ENCODE measurements at regions not wholly inside any gene's neighbourhood (a gene's known extent, or its start where the extent isn't known, plus 50 kb on each side); places are given as distances from the start of the nearest gene placed in this dataset.
"Not testable (repeated sequence)": the region's sequence is repeated elsewhere in the genome, so short reads cannot be mapped to it uniquely, and the experiment has no call there.

GRCh38 chr11:93921695-93922468 is 71.5 kb upstream of the VSTM5 start:
- Histone ChIP-seq H2BK5ac (ENCODE audit: low read depth, low read length, poor library complexity, severe bottlenecking) (no peak overlapping the region), H2BK120ac (ENCODE audit: low read depth, low read length) (no peak overlapping the region), H2AFZ (ENCODE audit: low read depth, low read length) (no peak overlapping the region), H3K23ac (ENCODE audit: low read length in 2 of 2) (no peak overlapping the region), H2BK15ac (ENCODE audit: low read depth, poor library complexity, severe bottlenecking) (no peak overlapping the region), H3K18ac (ENCODE audit: low read depth in 1 of 2, low read length in 2 of 2) (no peak overlapping the region), H3K27me3 (ENCODE audit: control insufficient read depth in 1 of 2, insufficient read depth in 1 of 2, low read length in 2 of 2) (no peaks in the 10 kb centered on the region), H3K4me2 (ENCODE audit: low read length, poor library complexity, severe bottlenecking) (no peak overlapping the region), H2BK12ac (ENCODE audit: low read length in 2 of 2) (no peak overlapping the region), H3K27ac (ENCODE audit: low read length, poor library complexity, severe bottlenecking) (no peak overlapping the region), H3K79me1 (replicated peaks; ENCODE audit: low read length, poor library complexity, severe bottlenecking) (no peaks in the 10 kb centered on the region), H3K36me3 (ENCODE audit: control insufficient read depth in 1 of 2, insufficient read depth in 2 of 2, low read depth in 1 of 2, low read length in 2 of 2) (no peaks in the 10 kb centered on the region), H2AK5ac (ENCODE audit: low read length, severe bottlenecking) (no peak overlapping the region), H3K4me3 (ENCODE audit: insufficient read depth in 1 of 2, low read depth in 1 of 2, low read length in 2 of 2) (no peak overlapping the region), H4K91ac (ENCODE audit: low read length) (no peak overlapping the region), H3K4me1 (ENCODE audit: control insufficient read depth, insufficient read depth, low read depth, low read length) (no peaks in the 10 kb centered on the region), H3K9ac (ENCODE audit: low read length) (peak overlapping the region; percentile 30), H3K14ac (ENCODE audit: low read length in 2 of 2) (no peak overlapping the region), H3K4ac (ENCODE audit: low read depth in 1 of 2, low read length in 2 of 2) (no peak overlapping the region), H4K8ac (ENCODE audit: low read length) (no peak overlapping the region), H3K9me3 (ENCODE audit: control insufficient read depth, low read length) (peaks cover 3% of the 10 kb centered on the region)
- 58% methylated on average over 7 of the region's 7 CpGs for WGBS
- peak; percentile 68 for DNase-seq

GRCh38 chr11:93922830-93923229 is 72.4 kb upstream of the VSTM5 start:
- no peak overlapping the region for H2BK15ac ChIP-seq (ENCODE audit: low read depth, poor library complexity, severe bottlenecking)
- no peak overlapping the region for H3K9ac ChIP-seq (ENCODE audit: low read length)
- H2BK5ac ChIP-seq (ENCODE audit: low read depth, low read length, poor library complexity, severe bottlenecking) = no peak overlapping the region
- no peaks in the 10 kb centered on the region for H3K4me1 ChIP-seq (ENCODE audit: control insufficient read depth, insufficient read depth, low read depth, low read length)
- DNase-seq = no peak
- no peak overlapping the region for H3K18ac ChIP-seq (ENCODE audit: low read depth in 1 of 2, low read length in 2 of 2)
- H3K4me3 ChIP-seq (ENCODE audit: insufficient read depth in 1 of 2, low read depth in 1 of 2, low read length in 2 of 2) = no peak overlapping the region
- no peak overlapping the region for H4K8ac ChIP-seq (ENCODE audit: low read length)
- no peak overlapping the region for H3K4ac ChIP-seq (ENCODE audit: low read depth in 1 of 2, low read length in 2 of 2)
- H3K27ac ChIP-seq (ENCODE audit: low read length, poor library complexity, severe bottlenecking) = no peak overlapping the region
- no peak overlapping the region for H2AFZ ChIP-seq (ENCODE audit: low read depth, low read length)
- no peak overlapping the region for H2BK12ac ChIP-seq (ENCODE audit: low read length in 2 of 2)
- H3K9me3 ChIP-seq (ENCODE audit: control insufficient read depth, low read length) = peaks cover 4% of the 10 kb centered on the region
- no peak overlapping the region for H3K14ac ChIP-seq (ENCODE audit: low read length in 2 of 2)
- no peak overlapping the region for H2BK120ac ChIP-seq (ENCODE audit: low read depth, low read length)
- no peaks in the 10 kb centered on the region for H3K79me1 ChIP-seq (replicated peaks; ENCODE audit: low read length, poor library complexity, severe bottlenecking)
- WGBS = 44% methylated on average over 2 of the region's 4 CpGs
- H3K27me3 ChIP-seq (ENCODE audit: control insufficient read depth in 1 of 2, insufficient read depth in 1 of 2, low read length in 2 of 2) = no peaks in the 10 kb centered on the region
- H3K36me3 ChIP-seq (ENCODE audit: control insufficient read depth in 1 of 2, insufficient read depth in 2 of 2, low read depth in 1 of 2, low read length in 2 of 2) = no peaks in the 10 kb centered on the region
- H2AK5ac ChIP-seq (ENCODE audit: low read length, severe bottlenecking) = no peak overlapping the region
- no peak overlapping the region for H3K23ac ChIP-seq (ENCODE audit: low read length in 2 of 2)
- no peak overlapping the region for H3K4me2 ChIP-seq (ENCODE audit: low read length, poor library complexity, severe bottlenecking)
- H4K91ac ChIP-seq (ENCODE audit: low read length) = no peak overlapping the region

DNA sequence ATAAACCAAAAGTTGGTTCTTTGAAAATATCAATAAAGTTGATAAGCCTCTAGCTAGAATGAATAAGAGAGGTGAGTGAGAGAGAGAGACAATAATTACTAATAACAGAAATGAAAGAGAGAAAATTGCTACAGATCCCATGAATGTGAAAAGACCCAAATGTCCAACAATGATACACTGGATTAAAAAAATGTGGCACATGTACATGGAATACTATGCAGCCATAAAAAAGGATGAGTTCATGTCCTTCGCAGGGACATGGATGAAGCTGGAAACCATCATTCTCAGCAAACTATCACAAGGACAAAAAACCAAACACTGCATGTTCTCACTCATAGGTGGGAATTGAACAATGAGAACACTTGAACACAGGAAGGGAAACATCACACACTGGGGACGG is 75.7 kb upstream of the VSTM5 start:
- H3K27me3 ChIP-seq (ENCODE audit: control insufficient read depth in 1 of 2, insufficient read depth in 1 of 2, low read length in 2 of 2); H3K9me3 ChIP-seq (ENCODE audit: control insufficient read depth, low read length); H3K4ac ChIP-seq (ENCODE audit: low read depth in 1 of 2, low read length in 2 of 2); DNase-seq; H2AK5ac ChIP-seq (ENCODE audit: low read length, severe bottlenecking); H4K91ac ChIP-seq (ENCODE audit: low read length); H2BK120ac ChIP-seq (ENCODE audit: low read depth, low read length); H3K23ac ChIP-seq (ENCODE audit: low read length in 2 of 2); H3K4me2 ChIP-seq (ENCODE audit: low read length, poor library complexity, severe bottlenecking); H2AFZ ChIP-seq (ENCODE audit: low read depth, low read length); H3K14ac ChIP-seq (ENCODE audit: low read length in 2 of 2); H2BK15ac ChIP-seq (ENCODE audit: low read depth, poor library complexity, severe bottlenecking); H3K9ac ChIP-seq (ENCODE audit: low read length); H3K36me3 ChIP-seq (ENCODE audit: control insufficient read depth in 1 of 2, insufficient read depth in 2 of 2, low read depth in 1 of 2, low read length in 2 of 2); H2BK12ac ChIP-seq (ENCODE audit: low read length in 2 of 2); H3K4me3 ChIP-seq (ENCODE audit: insufficient read depth in 1 of 2, low read depth in 1 of 2, low read length in 2 of 2); H3K18ac ChIP-seq (ENCODE audit: low read depth in 1 of 2, low read length in 2 of 2); H4K8ac ChIP-seq (ENCODE audit: low read length); H2BK5ac ChIP-seq (ENCODE audit: low read depth, low read length, poor library complexity, severe bottlenecking); H3K27ac ChIP-seq (ENCODE audit: low read length, poor library complexity, severe bottlenecking); H3K4me1 ChIP-seq (ENCODE audit: control insufficient read depth, insufficient read depth, low read depth, low read length); H3K79me1 ChIP-seq (replicated peaks; ENCODE audit: low read length, poor library complexity, severe bottlenecking): not testable (repeated sequence)
- WGBS = no CpG with 5 or more reads among the region's 2 CpGs

GRCh38 chr11:93929407-93929806 is 79.0 kb upstream of the VSTM5 start:
- H2AK5ac ChIP-seq (ENCODE audit: low read length, severe bottlenecking) = no peak overlapping the region
- no peak overlapping the region for H3K4me3 ChIP-seq (ENCODE audit: insufficient read depth in 1 of 2, low read depth in 1 of 2, low read length in 2 of 2)
- H3K23ac ChIP-seq (ENCODE audit: low read length in 2 of 2) = no peak overlapping the region
- no peak overlapping the region for H3K18ac ChIP-seq (ENCODE audit: low read depth in 1 of 2, low read length in 2 of 2)
- peaks cover 6% of the 10 kb centered on the region for H3K9me3 ChIP-seq (ENCODE audit: control insufficient read depth, low read length)
- H3K4me1 ChIP-seq (ENCODE audit: control insufficient read depth, insufficient read depth, low read depth, low read length) = no peaks in the 10 kb centered on the region
- H2BK12ac ChIP-seq (ENCODE audit: low read length in 2 of 2) = no peak overlapping the region
- H4K91ac ChIP-seq (ENCODE audit: low read length) = no peak overlapping the region
- no peak overlapping the region for H3K9ac ChIP-seq (ENCODE audit: low read length)
- no peak overlapping the region for H3K4me2 ChIP-seq (ENCODE audit: low read length, poor library complexity, severe bottlenecking)
- H3K27ac ChIP-seq (ENCODE audit: low read length, poor library complexity, severe bottlenecking) = no peak overlapping the region
- H3K79me1 ChIP-seq (replicated peaks; ENCODE audit: low read length, poor library complexity, severe bottlenecking) = no peaks in the 10 kb centered on the region
- 100% methylated on average over 1 of the region's 1 CpG for WGBS
- peaks cover 7 to 10% of the 10 kb centered on the region in 2 experiments for H3K27me3 ChIP-seq (ENCODE audit: control insufficient read depth in 1 of 2, insufficient read depth in 1 of 2, low read length in 2 of 2)
- H2BK120ac ChIP-seq (ENCODE audit: low read depth, low read length) = no peak overlapping the region
- H4K8ac ChIP-seq (ENCODE audit: low read length) = no peak overlapping the region
- H2AFZ ChIP-seq (ENCODE audit: low read depth, low read length) = no peak overlapping the region
- no peak overlapping the region for H3K14ac ChIP-seq (ENCODE audit: low read length in 2 of 2)
- H2BK5ac ChIP-seq (ENCODE audit: low read depth, low read length, poor library complexity, severe bottlenecking) = no peak overlapping the region
- no peak overlapping the region for H3K4ac ChIP-seq (ENCODE audit: low read depth in 1 of 2, low read length in 2 of 2)
- no peak for DNase-seq
- H2BK15ac ChIP-seq (ENCODE audit: low read depth, poor library complexity, severe bottlenecking) = no peak overlapping the region
- H3K36me3 ChIP-seq (ENCODE audit: control insufficient read depth in 1 of 2, insufficient read depth in 2 of 2, low read depth in 1 of 2, low read length in 2 of 2) = no peaks in the 10 kb centered on the region
